ENCODE measurements at regions not wholly inside any gene's neighbourhood (a gene's known extent, or its start where the extent isn't known, plus 50 kb on each side); places are given as distances from the start of the nearest gene placed in this dataset.

DNA sequence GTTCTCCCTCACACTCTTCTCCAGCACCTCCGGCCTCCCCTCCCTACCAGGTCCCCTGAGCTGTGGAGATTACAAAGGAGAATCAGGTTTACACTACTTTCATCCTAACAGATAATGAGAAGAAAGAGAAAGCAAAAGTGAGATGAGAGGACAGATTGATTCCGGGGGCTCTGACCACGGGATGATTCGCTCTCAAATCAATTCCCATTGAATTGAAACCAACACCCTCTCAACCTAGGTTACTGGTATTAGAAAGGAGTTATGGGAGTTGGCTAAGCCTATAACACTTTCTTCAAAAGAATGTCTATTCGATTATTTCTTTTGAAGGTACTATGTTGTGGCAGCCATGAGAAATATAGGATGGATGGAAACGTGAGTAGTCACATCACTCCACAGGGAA lies 386.2 kb upstream of the TNP1 start:
- no peak for ATAC-seq
- no peak for TF ChIP-seq ZNF124 (CRISPR knock-in tag; IDR thresholded peaks at IDR 0.05)
- TF ChIP-seq HMG20B (CRISPR knock-in tag; conservative IDR thresholded peaks at IDR 0.05) = no peak
- TF ChIP-seq, protein P1, sequence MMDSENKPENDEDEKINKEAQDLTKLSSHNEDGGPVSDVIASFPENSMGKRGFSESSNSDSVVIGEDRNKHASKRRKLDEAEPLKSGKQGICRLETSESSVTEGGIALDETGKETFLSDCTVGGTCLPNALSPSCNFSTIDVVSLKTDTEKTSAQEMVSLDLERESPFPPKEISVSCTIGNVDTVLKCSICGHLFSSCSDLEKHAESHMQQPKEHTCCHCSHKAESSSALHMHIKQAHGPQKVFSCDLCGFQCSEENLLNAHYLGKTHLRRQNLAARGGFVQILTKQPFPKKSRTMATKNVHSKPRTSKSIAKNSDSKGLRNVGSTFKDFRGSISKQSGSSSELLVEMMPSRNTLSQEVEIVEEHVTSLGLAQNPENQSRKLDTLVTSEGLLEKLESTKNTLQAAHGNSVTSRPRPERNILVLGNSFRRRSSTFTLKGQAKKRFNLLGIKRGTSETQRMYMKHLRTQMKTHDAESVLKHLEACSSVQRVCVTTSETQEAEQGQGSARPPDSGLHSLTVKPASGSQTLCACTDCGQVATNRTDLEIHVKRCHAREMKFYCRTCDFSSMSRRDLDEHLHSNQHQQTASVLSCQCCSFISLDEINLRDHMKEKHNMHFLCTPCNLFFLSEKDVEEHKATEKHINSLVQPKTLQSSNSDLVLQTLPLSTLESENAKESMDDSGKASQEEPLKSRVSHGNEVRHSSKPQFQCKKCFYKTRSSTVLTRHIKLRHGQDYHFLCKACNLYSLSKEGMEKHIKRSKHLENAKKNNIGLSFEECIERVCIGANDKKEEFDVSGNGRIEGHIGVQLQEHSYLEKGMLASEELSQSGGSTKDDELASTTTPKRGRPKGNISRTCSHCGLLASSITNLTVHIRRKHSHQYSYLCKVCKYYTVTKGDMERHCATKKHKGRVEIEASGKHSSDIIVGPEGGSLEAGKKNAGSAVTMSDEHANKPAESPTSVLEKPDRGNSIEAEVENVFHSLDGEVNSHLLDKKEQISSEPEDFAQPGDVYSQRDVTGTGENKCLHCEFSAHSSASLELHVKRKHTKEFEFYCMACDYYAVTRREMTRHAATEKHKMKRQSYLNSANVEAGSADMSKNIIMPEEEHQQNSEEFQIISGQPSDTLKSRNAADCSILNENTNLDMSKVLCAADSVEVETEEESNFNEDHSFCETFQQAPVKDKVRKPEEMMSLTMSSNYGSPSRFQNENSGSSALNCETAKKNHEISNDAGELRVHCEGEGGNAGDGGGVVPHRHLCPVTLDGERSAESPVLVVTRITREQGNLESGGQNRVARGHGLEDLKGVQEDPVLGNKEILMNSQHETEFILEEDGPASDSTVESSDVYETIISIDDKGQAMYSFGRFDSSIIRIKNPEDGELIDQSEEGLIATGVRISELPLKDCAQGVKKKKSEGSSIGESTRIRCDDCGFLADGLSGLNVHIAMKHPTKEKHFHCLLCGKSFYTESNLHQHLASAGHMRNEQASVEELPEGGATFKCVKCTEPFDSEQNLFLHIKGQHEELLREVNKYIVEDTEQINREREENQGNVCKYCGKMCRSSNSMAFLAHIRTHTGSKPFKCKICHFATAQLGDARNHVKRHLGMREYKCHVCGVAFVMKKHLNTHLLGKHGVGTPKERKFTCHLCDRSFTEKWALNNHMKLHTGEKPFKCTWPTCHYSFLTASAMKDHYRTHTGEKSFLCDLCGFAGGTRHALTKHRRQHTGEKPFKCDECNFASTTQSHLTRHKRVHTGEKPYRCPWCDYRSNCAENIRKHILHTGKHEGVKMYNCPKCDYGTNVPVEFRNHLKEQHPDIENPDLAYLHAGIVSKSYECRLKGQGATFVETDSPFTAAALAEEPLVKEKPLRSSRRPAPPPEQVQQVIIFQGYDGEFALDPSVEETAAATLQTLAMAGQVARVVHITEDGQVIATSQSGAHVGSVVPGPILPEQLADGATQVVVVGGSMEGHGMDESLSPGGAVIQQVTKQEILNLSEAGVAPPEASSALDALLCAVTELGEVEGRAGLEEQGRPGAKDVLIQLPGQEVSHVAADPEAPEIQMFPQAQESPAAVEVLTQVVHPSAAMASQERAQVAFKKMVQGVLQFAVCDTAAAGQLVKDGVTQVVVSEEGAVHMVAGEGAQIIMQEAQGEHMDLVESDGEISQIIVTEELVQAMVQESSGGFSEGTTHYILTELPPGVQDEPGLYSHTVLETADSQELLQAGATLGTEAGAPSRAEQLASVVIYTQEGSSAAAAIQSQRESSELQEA (CRISPR knock-in tag; IDR thresholded peaks at IDR 0.05; ENCODE audit: not compliant biosample characterization) = no peak
- TF ChIP-seq, protein P2, sequence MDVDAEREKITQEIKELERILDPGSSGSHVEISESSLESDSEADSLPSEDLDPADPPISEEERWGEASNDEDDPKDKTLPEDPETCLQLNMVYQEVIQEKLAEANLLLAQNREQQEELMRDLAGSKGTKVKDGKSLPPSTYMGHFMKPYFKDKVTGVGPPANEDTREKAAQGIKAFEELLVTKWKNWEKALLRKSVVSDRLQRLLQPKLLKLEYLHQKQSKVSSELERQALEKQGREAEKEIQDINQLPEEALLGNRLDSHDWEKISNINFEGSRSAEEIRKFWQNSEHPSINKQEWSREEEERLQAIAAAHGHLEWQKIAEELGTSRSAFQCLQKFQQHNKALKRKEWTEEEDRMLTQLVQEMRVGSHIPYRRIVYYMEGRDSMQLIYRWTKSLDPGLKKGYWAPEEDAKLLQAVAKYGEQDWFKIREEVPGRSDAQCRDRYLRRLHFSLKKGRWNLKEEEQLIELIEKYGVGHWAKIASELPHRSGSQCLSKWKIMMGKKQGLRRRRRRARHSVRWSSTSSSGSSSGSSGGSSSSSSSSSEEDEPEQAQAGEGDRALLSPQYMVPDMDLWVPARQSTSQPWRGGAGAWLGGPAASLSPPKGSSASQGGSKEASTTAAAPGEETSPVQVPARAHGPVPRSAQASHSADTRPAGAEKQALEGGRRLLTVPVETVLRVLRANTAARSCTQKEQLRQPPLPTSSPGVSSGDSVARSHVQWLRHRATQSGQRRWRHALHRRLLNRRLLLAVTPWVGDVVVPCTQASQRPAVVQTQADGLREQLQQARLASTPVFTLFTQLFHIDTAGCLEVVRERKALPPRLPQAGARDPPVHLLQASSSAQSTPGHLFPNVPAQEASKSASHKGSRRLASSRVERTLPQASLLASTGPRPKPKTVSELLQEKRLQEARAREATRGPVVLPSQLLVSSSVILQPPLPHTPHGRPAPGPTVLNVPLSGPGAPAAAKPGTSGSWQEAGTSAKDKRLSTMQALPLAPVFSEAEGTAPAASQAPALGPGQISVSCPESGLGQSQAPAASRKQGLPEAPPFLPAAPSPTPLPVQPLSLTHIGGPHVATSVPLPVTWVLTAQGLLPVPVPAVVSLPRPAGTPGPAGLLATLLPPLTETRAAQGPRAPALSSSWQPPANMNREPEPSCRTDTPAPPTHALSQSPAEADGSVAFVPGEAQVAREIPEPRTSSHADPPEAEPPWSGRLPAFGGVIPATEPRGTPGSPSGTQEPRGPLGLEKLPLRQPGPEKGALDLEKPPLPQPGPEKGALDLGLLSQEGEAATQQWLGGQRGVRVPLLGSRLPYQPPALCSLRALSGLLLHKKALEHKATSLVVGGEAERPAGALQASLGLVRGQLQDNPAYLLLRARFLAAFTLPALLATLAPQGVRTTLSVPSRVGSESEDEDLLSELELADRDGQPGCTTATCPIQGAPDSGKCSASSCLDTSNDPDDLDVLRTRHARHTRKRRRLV (CRISPR knock-in tag; IDR thresholded peaks at IDR 0.05) = no peak
- no peak for TF ChIP-seq ZFAT (CRISPR knock-in tag; conservative IDR thresholded peaks at IDR 0.05)
- no peak for TF ChIP-seq RARA (CRISPR knock-in tag; IDR thresholded peaks at IDR 0.05)

More for the DNA sequence above, 386.2 kb upstream of the TNP1 start:
- H3K4me3 ChIP-seq (replicated peaks in 1 of 3; ENCODE audit: insufficient read depth in 1 of 3, low read depth in 2 of 3, low read length in 3 of 3) = no peak overlapping the region
- no peaks in the 10 kb centered on the region for H3K27me3 ChIP-seq (ENCODE audit: control insufficient read depth in 1 of 2, insufficient read depth in 2 of 2, low read length in 2 of 2)
- CTCF ChIA-PET (ENCODE audit: low intra/inter-chr PET ratio, low total read pairs) = no interaction called here
- in situ Hi-C loops (cut with HindIII; ENCODE audit: extremely low pct_ligation_motif_present, low pct_unique_long_range_greater_than_20kb) (no loop called here), intact Hi-C loops (cut with micrococcal nuclease; ENCODE audit: unreplicated experiment) (no loop called here)
- H2AFZ ChIP-seq (ENCODE audit: low read length) = no peak overlapping the region
- no peaks in the 10 kb centered on the region for H3K4me1 ChIP-seq (ENCODE audit: insufficient read depth, low read length)
- no peak for DNase-seq (ENCODE audit: low spot score)
- H3K79me2 ChIP-seq (ENCODE audit: insufficient read depth, low read length) = no peaks in the 10 kb centered on the region
- POLR2A ChIA-PET = no interaction called here
- no peak for FAIRE-seq
- whole genome bisulfite sequencing (ENCODE audit: low lambda C conversion rate) = 13% methylated on average over 6 of the region's 6 CpGs
- no peak overlapping the region for H3K27ac ChIP-seq (ENCODE audit: extremely low read length, insufficient read depth, low read length)
- H3K36me3 ChIP-seq (replicated peaks in 1 of 2; ENCODE audit: control insufficient read depth in 1 of 2, insufficient read depth in 2 of 2, low read length in 2 of 2) = no peaks in the 10 kb centered on the region
- no peaks in the 10 kb centered on the region for H4K20me1 ChIP-seq (ENCODE audit: insufficient read depth, low read length)
- H3K4me2 ChIP-seq (ENCODE audit: low read depth, low read length) = no peak overlapping the region
- no TSS peak for BruUV-seq (replicated peaks)
- no peak overlapping the region for H3K9ac ChIP-seq (ENCODE audit: insufficient read depth, low read depth, low read length)
- H3K9me3 ChIP-seq (ENCODE audit: low read length) = no peaks in the 10 kb centered on the region
